GM23248 (cell line): ENCODE measurements at regions not wholly inside any gene's neighbourhood (a gene's known extent, or its start where the extent isn't known, plus 50 kb on each side); places are given as distances from the start of the nearest gene placed in this dataset.

Experiments
- DNase-seq: peaks from one replicate; pipeline ENCODE4 v3.0.0-alpha.2; 2015
- H2AFZ ChIP-seq: fragments of 200-600 bp; sonication (generic); 2 replicates; pipeline ENCODE4 v1.6.1; 2016; ENCODE audit warnings: antibody characterized with exemption
- H3F3A ChIP-seq: fragments of 200-600 bp; sonication (generic); 2 replicates; pipeline ENCODE4 v1.6.1; 2016; ENCODE audit warnings: mild to moderate bottlenecking, antibody characterized with exemption, mixed run types; ENCODE audit not compliant: insufficient read depth
- H3K27ac ChIP-seq: fragments of 200-600 bp; sonication (generic); 2 replicates; pipeline ENCODE4 v1.5.1; 2016; ENCODE audit warnings: mild to moderate bottlenecking
- H3K27me3 ChIP-seq: fragments of 200-600 bp; sonication (generic); replicated peaks from 2 replicates; pipeline ENCODE4 v1.6.1; 2016; ENCODE audit warnings: mild to moderate bottlenecking; ENCODE audit not compliant: insufficient read depth
- H3K36me3 ChIP-seq: fragments of 200-600 bp; sonication (generic); 2 replicates; pipeline ENCODE4 v1.6.1; 2016; ENCODE audit warnings: low read depth, mild to moderate bottlenecking
- H3K4me1 ChIP-seq: fragments of 200-600 bp; sonication (generic); 2 replicates; pipeline ENCODE4 v1.6.1; 2016; ENCODE audit warnings: mild to moderate bottlenecking; ENCODE audit not compliant: insufficient read depth
- H3K4me2 ChIP-seq: fragments of 200-600 bp; sonication (generic); one replicate; pipeline ENCODE4 v1.6.1; 2016; ENCODE audit warnings: mild to moderate bottlenecking; ENCODE audit not compliant: unreplicated experiment
- H3K4me3 ChIP-seq: fragments of 200-600 bp; sonication (generic); 2 replicates; pipeline ENCODE4 v1.5.1; 2016; ENCODE audit warnings: mild to moderate bottlenecking
- H3K79me2 ChIP-seq: fragments of 200-600 bp; sonication (generic); 2 replicates; pipeline ENCODE4 v1.6.1; 2016; ENCODE audit warnings: mild to moderate bottlenecking; ENCODE audit not compliant: insufficient read depth
- H3K9ac ChIP-seq: fragments of 200-600 bp; sonication (generic); 2 replicates; pipeline ENCODE4 v1.6.1; 2016; ENCODE audit warnings: mild to moderate bottlenecking
- H3K9me2 ChIP-seq: fragments of 200-600 bp; sonication (generic); 2 replicates; pipeline ENCODE4 v1.6.1; 2016; ENCODE audit warnings: mixed run types, mild to moderate bottlenecking, moderate library complexity; ENCODE audit not compliant: insufficient read depth
- H3K9me3 ChIP-seq: fragments of 200-600 bp; sonication (generic); one replicate; pipeline ENCODE4 v1.6.1; 2017; ENCODE audit warnings: low read depth
- H4K20me1 ChIP-seq: fragments of 200-600 bp; sonication (generic); 2 replicates; pipeline ENCODE4 v1.6.0; 2016; ENCODE audit not compliant: insufficient read depth
- EZH2 ChIP-seq: fragments of 200-600 bp; sonication (generic); IDR thresholded peaks from 2 replicates; pipeline ENCODE4 v1.6.1; 2018; ENCODE audit warnings: antibody characterized with exemption, mild to moderate bottlenecking; ENCODE audit not compliant: insufficient read depth, poor library complexity, severe bottlenecking
- EZH2phosphoT487 ChIP-seq: fragments of 200-600 bp; sonication (generic); IDR thresholded peaks from 2 replicates; pipeline ENCODE4 v1.6.1; 2018; ENCODE audit warnings: antibody characterized with exemption, moderate library complexity, mild to moderate bottlenecking, low read depth; ENCODE audit not compliant: insufficient read depth
- WGBS, 2 experiments: methylation state at CpG; one replicate each; pipeline ENCODE4 v1.1.6; 2015 to 2017; ENCODE audit warnings: low lambda C conversion rate in 2 of 2, low coverage in 1 of 2; ENCODE audit errors: missing lambda C conversion rate in 2 of 2; 5-methylcytosine and 5-hydroxymethylcytosine counted together
- in situ Hi-C: fragments of 300-500 bp; cut with MboI; formaldehyde crosslinking; loops from 2 replicates; pipeline ENCODE4 v1.15.0; 2020

DNA sequence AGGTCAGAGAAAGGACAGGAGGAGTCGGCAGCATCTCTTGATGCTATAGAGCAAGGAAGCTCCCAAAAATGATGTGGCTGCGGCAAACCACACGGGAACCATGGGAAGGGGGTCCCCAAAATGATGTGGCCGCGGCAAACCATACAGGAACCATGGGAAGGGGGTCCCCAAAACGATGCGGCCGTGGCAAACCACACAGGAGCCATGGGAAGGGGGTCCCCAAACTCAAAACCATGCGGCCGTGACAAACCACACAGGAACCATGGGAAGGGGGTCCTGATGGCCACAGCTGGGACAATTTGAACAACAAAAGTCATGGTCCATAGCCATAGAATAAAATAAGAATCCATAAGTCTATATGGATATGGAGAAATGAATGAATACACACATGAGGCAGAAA, 58.4 kb upstream of the GLI2 start:
- DNase-seq: no peak
- no peak for TF ChIP-seq EZH2phosphoT487
- no peak for TF ChIP-seq EZH2
- no peaks in the 10 kb centered on the region for H3K79me2 ChIP-seq
- no peak overlapping the region for H3K4me3 ChIP-seq
- no peaks in the 10 kb centered on the region for H4K20me1 ChIP-seq
- H3K4me2 ChIP-seq: no peak overlapping the region
- H2AFZ ChIP-seq: no peak overlapping the region
- H3K36me3 ChIP-seq: no peaks in the 10 kb centered on the region
- peaks cover 7% of the 10 kb centered on the region for H3K4me1 ChIP-seq
- in situ Hi-C loops: loop anchor here (5.0 to 25.0 kb wide), 2 partner anchors 335 to 685 kb away; no protein-coding TSS in a partner anchor
- 93 to 96% methylated on average over 8 to 10 of the region's 10 CpGs for WGBS, 2 experiments
- no peaks in the 10 kb centered on the region for H3K9me2 ChIP-seq
- H3K27ac ChIP-seq: no peak overlapping the region
- H3K9ac ChIP-seq: no peak overlapping the region
- H3K27me3 ChIP-seq: no peaks in the 10 kb centered on the region
- peaks cover 13% of the 10 kb centered on the region for H3F3A ChIP-seq
- no peaks in the 10 kb centered on the region for H3K9me3 ChIP-seq

DNA sequence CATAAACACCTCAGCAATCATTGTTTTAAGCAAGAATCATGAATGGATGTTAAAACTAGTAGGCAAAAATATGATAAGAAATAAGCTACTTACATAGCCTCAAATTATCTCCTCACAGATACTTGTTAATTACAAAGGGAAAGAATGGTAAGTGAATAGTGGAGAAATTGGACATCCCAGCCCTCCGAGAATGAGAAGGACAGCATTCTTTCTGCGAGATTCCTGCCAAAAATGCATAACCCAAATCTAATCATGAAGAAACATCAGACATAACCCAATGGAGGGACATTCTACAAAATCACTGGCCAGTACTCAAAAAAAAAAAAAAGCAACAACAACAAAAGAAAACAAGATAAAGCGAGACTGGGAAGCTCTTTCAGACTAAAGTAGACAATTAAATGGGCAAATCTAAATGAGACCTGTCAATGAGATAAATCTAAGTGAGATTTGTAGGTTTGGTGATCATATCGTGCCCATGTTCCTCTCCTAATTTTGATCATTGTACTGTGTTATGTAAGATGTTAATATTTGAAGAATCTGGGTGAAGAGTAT, 57.9 kb upstream of the GLI2 start:
- TF ChIP-seq EZH2phosphoT487 (no peak), EZH2 (no peak)
- H3K9me2 ChIP-seq: no peaks in the 10 kb centered on the region
- 67 to 70% methylated on average over 4 of the region's 4 CpGs for WGBS, 2 experiments
- no peaks in the 10 kb centered on the region for H3K9me3 ChIP-seq
- no peak overlapping the region for H3K4me3 ChIP-seq
- no peak overlapping the region for H2AFZ ChIP-seq
- H4K20me1 ChIP-seq: no peaks in the 10 kb centered on the region
- H3F3A ChIP-seq: peaks cover 13% of the 10 kb centered on the region
- H3K79me2 ChIP-seq: no peaks in the 10 kb centered on the region
- peak overlapping the region; percentile 23 for H3K4me2 ChIP-seq
- in situ Hi-C loops: loop anchor here (5.0 to 25.0 kb wide), 2 partner anchors 335 to 685 kb away; no protein-coding TSS in a partner anchor
- H3K36me3 ChIP-seq: no peaks in the 10 kb centered on the region
- peak overlapping the region; percentile 29 for H3K27ac ChIP-seq
- no peak for DNase-seq
- peaks cover 7% of the 10 kb centered on the region for H3K4me1 ChIP-seq
- no peaks in the 10 kb centered on the region for H3K27me3 ChIP-seq
- 0 out of 2 replicates have a peak overlapping the region, but pooled peaks have one; percentile 16 for H3K9ac ChIP-seq

- Histone ChIP-seq H3K4me1 (peaks cover 7% of the 10 kb centered on the region), H3F3A (peaks cover 18% of the 10 kb centered on the region), H3K4me3 (no peak overlapping the region), H3K9me2 (no peaks in the 10 kb centered on the region), H3K27me3 (no peaks in the 10 kb centered on the region), H4K20me1 (no peaks in the 10 kb centered on the region), H3K27ac (peak overlapping the region; percentile 29), H3K79me2 (no peaks in the 10 kb centered on the region), H3K4me2 (peak overlapping the region; percentile 23), H3K9me3 (no peaks in the 10 kb centered on the region), H3K9ac (0 out of 2 replicates have a peak overlapping the region, but pooled peaks have one; percentile 16), H3K36me3 (no peaks in the 10 kb centered on the region), H2AFZ (no peak overlapping the region)
- 14 to 20% methylated on average over 6 to 7 of the region's 7 CpGs for whole genome bisulfite sequencing, 2 experiments
- in situ Hi-C loops: loop anchor here (5.0 to 25.0 kb wide), 2 partner anchors 336 to 684 kb away; no protein-coding TSS in a partner anchor
- DNase-seq: peak; percentile 86
- TF ChIP-seq EZH2 (no peak), EZH2phosphoT487 (no peak)
Measured at GRCh38 chr2:120678251-120678650, 57.4 kb upstream of the GLI2 start.

DNA sequence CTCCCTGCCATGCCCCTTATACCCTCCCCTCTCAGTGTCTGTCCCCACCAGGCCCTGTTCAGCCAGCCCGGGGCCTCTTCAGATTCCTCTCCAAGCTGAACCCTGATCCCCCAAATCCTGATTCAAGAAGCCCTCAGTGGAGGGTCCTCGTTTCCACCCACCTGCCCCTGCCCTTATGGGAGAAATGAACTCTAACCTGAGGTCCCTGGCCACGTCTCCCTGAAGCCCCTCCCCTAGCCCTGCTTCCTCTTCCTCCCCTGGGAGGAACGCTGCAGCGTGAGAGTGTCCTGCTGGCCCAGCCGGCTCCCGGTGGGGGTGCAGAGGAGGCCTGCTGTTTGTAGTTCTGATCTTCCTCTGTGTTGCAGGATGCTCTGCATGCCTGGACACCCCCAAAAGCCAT, 56.7 kb upstream of the GLI2 start:
- Histone ChIP-seq H3F3A (peaks cover 25% of the 10 kb centered on the region), H3K9ac (no peak overlapping the region), H3K79me2 (no peaks in the 10 kb centered on the region), H3K4me2 (no peak overlapping the region), H3K4me1 (peaks cover 12% of the 10 kb centered on the region), H3K36me3 (no peaks in the 10 kb centered on the region), H2AFZ (no peak overlapping the region), H4K20me1 (no peaks in the 10 kb centered on the region), H3K27me3 (no peaks in the 10 kb centered on the region), H3K9me2 (no peaks in the 10 kb centered on the region), H3K4me3 (no peak overlapping the region), H3K9me3 (no peaks in the 10 kb centered on the region), H3K27ac (no peak overlapping the region)
- in situ Hi-C loops: loop anchor here (5.0 to 25.0 kb wide), 2 partner anchors 337 to 683 kb away; no protein-coding TSS in a partner anchor
- 70 to 74% methylated on average over 7 of the region's 7 CpGs for WGBS, 2 experiments
- no peak for DNase-seq
- TF ChIP-seq EZH2 (no peak), EZH2phosphoT487 (no peak)
